ENCODE measurements at regions not wholly inside any gene's neighbourhood (a gene's known extent, or its start where the extent isn't known, plus 50 kb on each side); places are given as distances from the start of the nearest gene placed in this dataset.

DNA sequence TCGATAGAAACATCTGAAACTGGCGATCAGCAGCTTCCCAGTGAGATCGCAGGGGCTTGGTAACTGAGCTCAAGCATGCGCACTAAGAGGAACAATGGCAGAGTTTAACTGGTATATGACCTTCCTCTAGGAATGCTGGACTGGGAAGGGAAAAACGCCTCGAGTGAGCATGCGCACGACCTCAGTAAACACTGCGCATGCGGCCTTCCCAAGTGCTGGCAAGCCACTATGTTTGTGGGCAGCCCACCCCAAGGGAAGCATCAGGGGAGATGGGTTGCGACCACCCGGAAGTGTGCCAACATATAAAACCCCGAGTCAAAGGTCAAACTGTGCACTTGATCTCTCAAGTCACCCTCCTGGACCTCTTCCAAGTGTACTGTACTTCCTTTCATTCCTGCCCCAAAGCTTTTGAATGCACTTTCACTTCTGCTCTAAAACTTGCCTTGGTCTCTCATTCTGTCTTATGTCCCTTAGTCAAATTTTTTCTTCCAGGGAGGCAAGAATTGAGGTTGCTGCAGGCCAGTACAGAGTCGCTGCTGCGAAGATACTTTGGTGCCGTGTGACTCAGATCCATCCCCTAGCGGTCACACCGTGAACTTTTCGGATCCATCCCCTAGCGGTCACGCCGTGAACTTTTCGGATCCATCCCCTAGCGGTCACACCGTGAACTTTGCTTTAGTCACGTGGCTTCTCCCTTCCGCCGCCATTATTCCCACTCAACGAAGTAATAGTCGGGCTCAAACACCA is 243.3 kb downstream of the FAM43A start:
- peak; percentile 59 for DNase-seq

DNA sequence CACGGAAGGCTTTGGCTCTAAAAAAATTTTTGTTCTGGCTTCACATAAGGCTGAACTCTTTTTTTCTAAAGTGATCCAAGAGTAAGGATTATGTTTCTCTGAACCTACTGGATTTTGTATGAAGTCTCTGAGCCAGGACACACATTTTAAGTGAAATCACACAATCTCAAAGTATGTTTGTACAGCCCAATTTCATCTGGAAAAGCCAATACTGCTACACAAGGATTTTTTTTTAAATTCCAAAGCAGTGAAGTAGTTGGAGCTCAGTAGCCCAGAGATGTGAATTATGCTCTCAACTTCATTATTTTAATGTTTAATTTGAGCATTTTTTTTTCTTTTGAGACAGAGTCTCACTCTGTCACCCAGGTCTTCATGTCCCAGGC is 243.9 kb downstream of the FAM43A start:
- peak; percentile 59 for DNase-seq

DNA sequence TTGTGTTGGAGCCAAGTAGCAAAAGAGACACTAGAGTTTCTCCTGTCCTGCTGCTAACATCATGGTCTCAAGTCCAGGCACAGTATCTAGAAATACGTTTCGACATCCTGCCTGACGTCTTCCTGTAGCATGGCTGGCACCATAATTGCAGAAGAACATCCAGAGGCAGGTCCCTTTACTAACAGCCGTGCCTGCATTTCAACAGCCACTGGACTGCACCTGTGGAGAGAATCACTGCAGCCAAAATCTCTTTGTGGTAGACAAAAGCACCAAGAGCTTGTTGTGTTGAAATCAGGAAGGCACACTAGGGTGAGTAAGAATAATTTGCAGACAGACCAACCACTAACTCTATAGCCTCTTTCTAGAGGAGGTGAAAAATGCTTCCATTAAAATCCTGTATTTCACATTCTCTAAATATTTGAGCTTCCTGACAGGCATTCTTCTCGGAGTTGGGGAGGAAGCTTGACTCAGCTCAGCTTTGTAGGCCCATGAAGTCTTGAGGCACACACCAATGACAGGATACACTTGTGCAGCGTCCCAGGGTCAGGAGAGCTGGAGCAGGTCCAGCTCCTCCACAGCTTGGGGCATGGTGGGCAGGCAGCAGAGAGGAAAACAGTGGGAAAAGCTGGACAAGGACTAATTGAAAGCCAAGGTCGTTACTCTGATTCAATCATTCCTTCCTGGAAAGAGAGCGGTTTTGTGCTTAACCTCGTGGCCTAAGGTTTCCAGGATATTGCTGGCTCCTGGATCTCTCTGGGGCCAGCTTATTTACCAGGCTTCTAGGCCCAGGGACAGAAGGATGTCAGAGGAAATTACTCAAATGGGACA is 244.9 kb downstream of the FAM43A start:
- DNase-seq, result peak; percentile 69

DNA sequence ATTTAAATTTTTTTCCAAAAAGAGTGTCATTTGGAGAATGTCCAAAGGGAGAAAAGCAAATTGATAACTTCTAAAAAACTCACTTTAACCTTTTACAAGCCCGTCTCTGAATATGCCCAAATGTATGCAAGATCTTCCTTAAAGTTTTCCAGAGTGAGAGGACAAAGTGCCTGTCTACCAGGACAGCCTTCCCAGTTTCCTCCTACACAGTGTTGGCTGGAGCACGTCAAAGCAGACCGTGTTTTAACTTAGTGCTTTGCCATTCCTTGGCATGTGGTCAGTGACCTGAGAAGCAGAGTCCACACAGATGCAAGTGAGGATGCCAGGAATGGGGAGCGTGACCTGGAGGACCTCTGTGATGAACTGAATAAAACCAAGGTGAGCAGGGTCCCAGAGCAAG is 245.7 kb downstream of the FAM43A start:
- DNase-seq, result no peak

DNA sequence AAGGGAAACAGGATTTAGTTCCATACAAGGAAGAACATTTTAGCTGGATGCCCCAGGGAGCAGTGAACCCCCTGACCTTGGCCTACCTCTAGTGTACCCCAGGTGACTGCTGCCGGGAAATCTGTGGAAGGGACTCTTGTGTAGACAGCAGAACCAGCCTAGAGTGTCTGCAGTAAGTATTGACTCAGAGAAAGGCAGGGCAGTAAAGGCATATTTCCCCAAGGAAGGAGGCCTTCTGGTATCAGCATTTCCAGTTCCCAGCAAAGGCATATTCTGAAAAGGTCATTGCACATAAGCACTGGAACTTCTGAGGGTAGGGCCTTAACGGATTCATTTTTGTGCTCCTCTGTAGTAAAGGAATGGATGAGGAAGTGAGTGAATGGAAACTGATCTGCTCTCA is 246.2 kb downstream of the FAM43A start:
- DNase-seq, result no peak

DNA sequence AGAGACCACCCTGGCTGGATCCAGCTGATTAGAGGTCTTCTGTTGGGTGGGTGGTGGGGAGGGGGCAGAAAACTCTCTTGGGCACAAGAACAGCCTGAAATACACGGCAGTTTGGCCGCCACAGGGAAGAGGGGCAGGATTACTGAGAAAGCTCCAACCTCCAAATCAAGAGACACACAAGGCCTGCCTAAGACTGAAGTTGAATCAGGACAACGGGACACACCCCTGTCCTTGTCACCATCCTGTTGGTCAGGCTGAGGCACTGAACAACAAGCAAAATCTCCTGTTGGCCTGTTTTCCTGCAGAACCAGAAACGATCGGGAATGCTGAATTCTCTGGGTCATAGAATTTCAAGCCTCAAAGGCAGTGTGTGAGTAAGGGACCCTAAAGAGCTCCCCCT is 247.8 kb downstream of the FAM43A start:
- no peak for DNase-seq

DNA sequence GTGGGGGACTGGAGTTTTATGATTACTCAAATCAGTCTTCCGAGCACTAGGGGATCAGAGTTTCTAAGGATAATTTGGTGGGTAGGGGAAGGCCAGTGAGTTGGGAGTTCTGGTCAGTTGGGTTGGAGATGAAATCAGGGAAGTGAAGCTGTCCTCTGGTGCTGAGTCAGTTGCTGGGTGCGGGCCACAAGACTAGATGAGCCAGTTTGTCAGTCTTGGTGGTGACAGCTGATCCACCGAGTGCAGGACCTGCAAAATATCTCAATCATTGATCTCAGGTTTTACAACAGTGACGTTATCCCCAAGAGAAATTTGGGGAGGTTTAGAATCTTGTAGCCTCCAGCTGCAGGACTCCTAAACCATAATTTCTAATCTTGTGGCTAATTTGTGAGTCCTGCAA is 249.4 kb downstream of the FAM43A start:
- DNase-seq, result no peak

DNA sequence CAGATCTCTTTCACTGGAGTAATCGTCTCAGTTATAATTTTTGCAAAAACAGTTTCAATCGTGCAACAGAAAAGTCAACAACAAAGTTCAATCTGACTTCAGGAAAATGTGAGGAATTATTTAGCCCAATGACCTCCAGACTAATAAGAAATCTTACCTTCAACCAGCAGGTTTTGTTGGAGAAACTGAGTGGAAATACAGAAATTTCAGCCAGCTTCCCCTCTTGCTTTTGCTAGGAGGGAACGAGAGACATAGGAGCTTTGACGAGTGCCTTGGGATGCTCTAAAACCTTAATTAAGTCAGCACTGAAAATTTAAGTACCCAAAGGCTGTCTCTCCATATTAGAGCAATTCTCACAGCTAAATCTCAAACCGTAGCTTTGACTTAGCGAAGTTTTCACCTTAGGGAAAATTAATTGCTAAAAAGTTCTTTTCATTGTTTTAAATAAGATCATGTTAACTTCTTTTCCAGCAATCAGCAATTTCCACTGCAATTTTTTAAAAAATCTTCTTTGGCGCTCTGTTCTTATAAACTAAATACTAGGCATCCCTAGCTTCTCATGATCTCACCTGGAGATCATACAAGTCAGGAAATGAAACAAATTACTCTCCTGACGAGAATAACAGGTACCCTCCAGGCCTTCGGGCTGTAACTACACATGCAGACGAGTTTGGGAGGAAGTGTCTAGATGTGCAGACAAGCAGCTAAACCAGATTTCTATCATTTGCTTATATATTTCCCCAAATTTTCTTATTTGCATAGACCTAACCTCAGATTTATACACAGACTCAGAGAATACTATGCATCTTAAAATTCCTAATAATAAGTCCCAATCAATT is 250.2 kb downstream of the FAM43A start:
- DNase-seq, result peak; percentile 55

DNA sequence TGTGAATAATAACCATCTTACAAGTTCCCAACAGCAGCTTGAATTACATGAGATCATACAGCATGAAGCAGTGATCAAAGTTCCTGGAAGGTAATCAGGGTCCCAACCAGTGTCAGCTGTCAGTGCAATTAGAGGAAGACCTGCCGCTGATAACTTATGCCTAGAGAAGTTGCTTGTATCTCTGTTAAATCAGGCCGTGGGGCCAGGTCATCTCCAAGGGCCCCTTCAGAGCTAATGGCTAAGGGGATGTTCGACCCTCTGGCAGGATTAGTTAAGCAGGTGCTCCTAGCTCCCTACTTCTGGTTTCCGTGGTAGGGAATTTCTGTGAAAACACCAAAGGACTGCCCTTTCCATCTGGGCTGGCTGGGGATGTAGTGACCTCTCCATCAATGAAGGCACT is 251.0 kb downstream of the FAM43A start:
- DNase-seq, result no peak

DNA sequence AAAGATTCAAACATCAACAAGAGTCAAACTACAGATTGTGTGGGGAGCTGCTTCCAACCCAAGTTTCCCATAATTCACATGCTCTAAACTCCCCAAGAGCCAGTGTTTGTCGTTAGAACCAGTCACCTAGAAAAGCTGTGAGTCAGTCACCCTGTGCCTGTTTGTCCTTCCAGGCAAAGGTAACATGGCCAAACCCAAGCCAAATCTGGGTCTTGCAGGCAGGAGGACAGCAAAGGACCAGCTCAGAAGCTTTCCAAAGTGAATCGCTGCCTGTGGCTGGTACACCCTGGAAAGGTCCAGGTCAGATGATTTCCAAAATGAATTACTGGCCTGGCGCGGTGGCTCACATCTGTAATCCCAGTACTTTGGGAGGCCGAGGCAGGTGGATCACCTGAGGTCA is 251.5 kb downstream of the FAM43A start:
- no peak for DNase-seq

DNA sequence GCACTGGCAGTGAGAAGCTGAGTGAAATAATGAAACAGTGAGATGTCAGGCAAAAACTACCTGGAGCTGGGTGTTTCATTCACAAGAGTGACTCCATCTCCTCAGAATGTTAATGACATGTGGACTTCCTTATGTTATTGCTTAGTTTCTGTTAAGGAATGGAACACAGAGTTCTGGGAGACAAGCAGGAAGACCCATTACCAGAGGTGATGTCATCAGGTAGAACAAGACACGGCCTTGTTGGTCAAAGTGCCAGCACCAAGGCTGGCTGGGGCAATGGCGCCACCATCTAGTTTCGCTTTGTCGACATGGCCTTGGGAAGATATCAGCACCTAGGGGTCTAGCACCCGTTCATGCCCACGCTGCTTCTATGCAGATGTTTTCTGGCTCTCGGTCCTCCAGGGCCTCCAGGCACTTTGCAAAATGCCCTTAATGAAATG is 252.2 kb downstream of the FAM43A start:
- DNase-seq, result no peak

DNA sequence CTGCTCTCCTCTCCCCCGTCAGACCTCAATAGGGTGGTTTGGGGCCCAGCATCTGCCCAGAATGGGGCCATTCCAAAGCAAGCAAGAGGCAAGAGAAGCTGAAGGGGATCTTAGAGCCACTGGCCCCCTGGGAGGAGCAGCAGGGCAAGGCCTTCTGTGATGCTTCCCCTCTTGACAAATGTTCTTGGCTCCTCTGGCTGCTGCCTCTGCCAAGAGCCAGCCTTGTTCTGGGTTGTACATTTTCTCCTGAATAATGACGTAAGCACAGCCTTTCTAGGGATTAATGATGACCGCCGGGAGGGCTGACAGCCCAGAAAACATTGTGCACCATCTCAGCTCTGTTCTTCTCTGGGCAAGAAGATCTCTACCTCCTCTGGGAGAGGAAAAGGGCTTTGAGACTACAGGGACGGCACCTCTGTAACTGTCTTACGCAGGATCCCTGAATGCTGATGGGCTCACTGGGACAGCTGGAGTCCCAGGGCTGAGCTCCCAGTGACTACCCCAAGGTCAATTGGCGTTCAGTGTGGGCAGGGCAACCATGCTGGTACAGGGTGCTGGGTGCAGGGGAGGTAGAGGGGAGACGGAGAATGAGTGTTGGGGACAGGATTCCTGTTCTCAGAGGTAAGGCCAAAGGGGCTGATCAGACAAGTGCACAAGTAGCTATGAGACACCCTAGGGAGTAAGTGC is 253.3 kb downstream of the FAM43A start:
- no peak for DNase-seq

DNA sequence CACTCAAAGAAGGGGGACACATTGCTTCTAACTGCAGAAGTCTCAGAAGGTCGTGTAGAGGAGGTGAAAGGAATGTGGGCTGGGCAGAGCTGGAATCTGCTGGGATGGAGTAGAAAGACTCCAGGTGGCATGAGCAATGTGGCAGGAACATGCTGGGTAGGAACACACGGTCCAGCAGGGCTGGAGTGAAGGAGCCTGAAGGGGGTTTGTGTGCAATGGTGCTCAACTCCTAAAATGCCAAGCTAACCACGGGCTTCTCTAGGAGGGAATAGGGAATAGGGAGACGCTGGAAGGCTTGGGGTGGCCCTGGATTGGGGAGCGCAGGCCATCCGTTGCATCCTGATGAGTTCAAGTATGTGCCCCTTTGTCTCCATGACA is 253.8 kb downstream of the FAM43A start:
- no peak for DNase-seq

DNA sequence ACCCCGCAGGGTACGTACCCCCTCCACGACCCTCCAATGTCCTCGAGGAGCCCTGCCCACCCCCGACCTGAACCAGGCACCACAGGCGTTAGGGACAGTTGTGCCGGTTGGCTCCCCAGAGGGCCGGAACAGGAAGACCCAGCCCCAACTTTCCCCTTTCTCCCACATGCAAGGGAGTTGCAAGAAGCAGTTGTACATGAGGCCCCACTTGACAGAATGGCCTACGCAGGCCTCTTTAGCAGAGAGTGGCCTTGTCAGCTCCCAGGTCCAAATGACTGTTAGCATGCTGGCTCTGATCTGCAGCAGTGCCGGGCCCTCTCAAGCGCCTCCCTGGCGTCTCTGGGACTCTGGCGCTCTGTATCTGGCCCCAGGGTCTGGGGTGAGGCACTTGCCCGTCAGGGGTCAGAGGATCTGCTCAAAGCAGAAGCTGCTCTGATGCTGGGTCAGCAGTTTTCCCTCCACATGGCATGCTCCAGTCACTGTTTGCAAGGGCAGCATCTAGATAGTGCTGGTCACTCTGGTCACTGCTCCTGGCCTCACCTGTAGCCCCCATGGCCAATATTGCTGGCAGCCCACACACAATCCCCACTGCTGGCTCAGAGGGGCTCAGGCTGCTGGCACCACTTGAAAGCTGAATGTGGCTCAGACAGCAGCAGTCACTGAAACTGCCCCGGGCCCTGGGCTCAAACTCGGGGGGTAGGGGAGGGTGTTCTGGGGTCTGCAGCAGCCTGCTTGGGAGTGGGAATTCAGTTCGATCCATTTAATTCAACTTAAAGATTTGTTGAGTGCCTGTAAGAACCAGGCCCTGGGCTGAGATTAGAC is 254.5 kb downstream of the FAM43A start:
- DNase-seq, result no peak

DNA sequence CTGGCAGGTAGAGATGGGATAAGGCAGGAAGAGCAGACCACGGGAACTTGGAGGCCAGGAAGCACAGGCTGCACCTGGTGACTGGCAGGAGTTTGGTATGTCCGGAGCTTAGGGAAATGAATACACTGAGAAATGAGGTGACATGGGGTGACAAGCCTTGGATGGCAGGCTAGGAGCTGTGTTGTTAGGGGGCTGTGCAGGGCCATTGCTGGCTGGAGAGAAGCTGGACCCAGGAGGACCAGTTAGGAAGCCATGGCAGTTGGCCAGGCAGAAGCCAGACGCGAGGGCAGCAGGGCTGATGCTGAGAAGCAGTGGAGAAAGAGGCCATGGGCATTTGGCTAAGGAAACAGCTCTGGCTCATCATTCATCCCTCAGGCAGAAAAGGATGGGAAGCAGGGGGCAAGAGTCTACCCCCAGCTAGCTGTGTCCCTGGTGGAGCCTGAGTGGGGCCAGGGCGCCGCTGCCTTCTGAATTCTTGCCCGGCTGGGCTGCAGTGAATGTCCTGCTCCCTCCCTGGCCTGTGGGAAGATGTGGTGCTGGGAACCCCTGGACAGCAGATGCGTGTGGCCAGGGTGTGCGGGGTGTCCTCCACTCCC is 255.8 kb downstream of the FAM43A start:
- DNase-seq, result no peak

DNA sequence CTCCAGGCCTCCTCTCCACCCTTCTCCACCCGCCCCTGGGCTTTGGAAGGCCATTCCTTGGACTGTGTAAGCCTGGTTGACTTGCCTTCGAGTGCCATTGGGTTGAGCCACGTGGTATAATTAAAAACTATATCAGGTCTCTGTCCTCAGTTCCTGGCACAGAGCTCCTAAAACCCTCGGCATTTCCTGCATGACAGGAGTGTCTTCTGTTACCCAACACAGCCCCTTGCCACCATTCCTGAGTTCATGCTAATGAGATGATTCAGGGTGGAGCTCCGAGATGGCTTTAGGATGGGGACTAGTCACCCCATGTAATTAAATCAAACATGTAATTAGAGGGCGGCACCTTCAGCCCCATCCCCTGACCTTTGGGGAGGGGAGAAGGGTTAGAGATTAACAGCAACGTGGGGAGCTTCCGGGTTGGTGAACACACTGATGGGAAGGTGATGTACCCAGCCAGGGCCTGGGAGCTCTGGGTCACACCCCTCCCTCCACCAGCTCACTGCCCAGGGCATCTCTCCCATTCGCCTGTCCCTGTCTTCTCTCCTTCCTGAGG is 256.4 kb downstream of the FAM43A start:
- no peak for DNase-seq

DNA sequence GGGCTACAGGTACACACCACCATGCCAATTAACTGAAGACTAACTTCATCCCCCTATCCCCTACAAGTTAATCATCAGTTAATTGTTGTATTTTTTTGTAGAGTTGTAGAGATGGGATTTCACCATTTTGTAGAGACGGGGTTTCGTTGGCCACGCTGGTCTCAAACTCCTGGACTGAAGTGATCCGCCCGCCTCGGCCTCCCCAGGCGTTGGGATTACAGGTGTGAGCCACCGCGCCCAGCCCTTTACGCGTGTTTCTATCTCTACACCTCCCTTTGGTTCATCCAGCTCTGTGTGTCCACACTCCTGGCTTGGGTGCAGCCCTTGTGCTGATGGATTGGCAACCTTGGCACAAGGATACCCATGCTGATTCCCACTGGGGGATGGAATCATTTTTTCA is 258.8 kb downstream of the FAM43A start:
- no peak for DNase-seq

DNA sequence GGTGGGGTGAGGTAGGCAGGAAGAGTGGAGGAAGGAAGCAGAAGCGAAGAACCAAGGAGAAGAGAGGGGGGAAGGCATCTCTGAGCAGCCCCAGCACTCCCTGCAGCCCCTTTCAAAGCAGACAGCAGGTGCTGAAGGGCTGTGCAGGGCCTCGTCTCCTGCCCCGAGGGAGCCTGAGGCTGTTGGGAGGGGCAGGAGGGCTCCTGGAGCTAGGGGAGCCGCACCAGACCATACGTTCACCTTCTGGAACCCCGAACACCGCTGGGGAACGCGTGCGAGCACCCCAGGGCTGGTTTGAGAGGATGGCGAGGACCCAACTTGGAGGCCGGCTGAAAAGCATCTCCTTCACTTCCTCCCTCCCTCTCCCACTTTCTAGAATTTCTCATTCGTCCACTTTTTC is 259.8 kb downstream of the FAM43A start:
- no peak for DNase-seq

DNA sequence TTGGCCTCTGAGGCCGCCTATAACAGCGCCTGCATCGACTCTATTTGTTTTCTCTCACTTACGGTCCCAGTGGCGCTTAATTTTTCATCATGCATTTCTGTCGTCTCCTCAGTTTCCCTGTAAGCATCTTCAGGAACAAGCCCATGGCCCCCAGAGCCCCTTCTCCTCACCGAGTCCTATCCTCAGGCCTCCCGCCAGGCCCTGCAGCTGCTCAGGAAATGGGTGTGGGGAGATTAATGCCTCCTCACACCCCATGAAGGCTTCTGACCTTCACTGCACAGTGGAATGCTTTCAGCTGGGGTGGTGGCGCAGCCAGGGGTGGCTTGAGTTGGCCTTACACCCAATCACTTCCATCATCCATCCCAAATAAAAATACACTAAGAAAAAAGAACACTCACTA is 260.4 kb downstream of the FAM43A start:
- DNase-seq, result no peak

DNA sequence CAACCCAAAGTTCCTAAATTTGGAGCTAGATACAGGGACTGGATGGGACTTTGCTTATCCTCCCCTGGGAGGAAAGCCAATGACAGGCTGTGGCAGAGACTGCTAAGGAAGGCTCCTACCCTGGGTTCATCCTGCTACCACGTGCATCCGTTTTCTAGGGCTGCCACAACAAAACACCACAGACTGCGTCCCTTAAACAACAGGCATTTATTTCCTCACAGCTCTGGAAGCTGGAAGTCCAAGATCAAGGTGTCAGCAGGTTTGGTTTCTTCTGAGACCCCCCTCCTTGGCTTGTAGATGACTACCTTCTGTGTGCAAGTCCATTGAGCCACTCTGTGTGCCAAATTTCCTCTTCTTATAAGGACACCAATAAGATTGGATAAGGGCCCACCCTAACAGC is 263.9 kb downstream of the FAM43A start:
- no peak for DNase-seq

Measured in hindlimb muscle (tissue), 1 donor.